HCT116 (cell line): ENCODE measurements at regions not wholly inside any gene's neighbourhood (a gene's known extent, or its start where the extent isn't known, plus 50 kb on each side); places are given as distances from the start of the nearest gene placed in this dataset.

Source experiments
- CTCF ChIP-seq, 3 experiments: fragments of 200-600 bp in 1 of 3; sonication (generic) in 1 of 3; IDR thresholded peaks in 2 of 3; conservative IDR thresholded peaks in 1 of 3; 2 replicates each; pipeline ENCODE4 v1.5.1; 2012 to 2017; ENCODE audit warnings: low read depth in 2 of 3, low read length in 2 of 3, antibody characterized with exemption in 1 of 3, borderline replicate concordance in 1 of 3, control low read depth in 1 of 3, mild to moderate bottlenecking in 1 of 3, mixed read lengths in 1 of 3, mixed run types in 1 of 3, moderate library complexity in 1 of 3; ENCODE audit not compliant: insufficient read depth in 1 of 3
- EZH2 ChIP-seq: fragments of 200-600 bp; sonication (generic); IDR thresholded peaks from 2 replicates; pipeline ENCODE4 v1.6.1; 2017; ENCODE audit warnings: antibody characterized with exemption, mixed run types
- FOSL1 ChIP-seq: IDR thresholded peaks from 2 replicates; pipeline ENCODE4 v1.6.1; 2012; ENCODE audit warnings: low read depth
- MAX ChIP-seq: IDR thresholded peaks from 2 replicates; pipeline ENCODE4 v1.6.1; 2012
- POLR2A ChIP-seq: IDR thresholded peaks from 2 replicates; pipeline ENCODE4 v1.7.0; 2011; ENCODE audit warnings: borderline replicate concordance; ENCODE audit not compliant: insufficient read depth, insufficient read length; ENCODE audit errors: extremely low read depth
- POLR2AphosphoS5 ChIP-seq: IDR thresholded peaks from 2 replicates; pipeline ENCODE4 v1.6.1; 2011; ENCODE audit warnings: mild to moderate bottlenecking, low read depth, low read length, moderate library complexity
- RAD21 ChIP-seq: IDR thresholded peaks from 2 replicates; pipeline ENCODE4 v1.6.1; 2012; ENCODE audit warnings: low read depth, mild to moderate bottlenecking
- SRF ChIP-seq: IDR thresholded peaks from 2 replicates; pipeline ENCODE4 v1.6.1; 2012; ENCODE audit warnings: low read depth
- YY1 ChIP-seq: IDR thresholded peaks from 2 replicates; pipeline ENCODE4 v1.6.1; 2011; ENCODE audit warnings: low read length, low read depth, moderate library complexity, mild to moderate bottlenecking; ENCODE audit not compliant: insufficient replicate concordance; ENCODE audit errors: extremely low read depth
- ZNF274 ChIP-seq: fragments of 200-500 bp; sonication (Bioruptor generic); IDR thresholded peaks from 2 replicates; pipeline ENCODE4 v1.6.1; 2014; ENCODE audit warnings: mild to moderate bottlenecking, low read depth, low read length, inconsistent platforms
- TF ChIP-seq, protein P1 (sequence below): IDR thresholded peaks from 2 replicates; pipeline ENCODE4 v1.6.1; 2012; ENCODE audit warnings: low read depth
- TF ChIP-seq, protein P2 (sequence below): IDR thresholded peaks from 2 replicates; pipeline ENCODE4 v1.6.1; 2012
- TF ChIP-seq, protein P3 (sequence below): IDR thresholded peaks from 2 replicates; pipeline ENCODE4 v1.6.1; 2011; ENCODE audit warnings: mild to moderate bottlenecking, low read length, moderate library complexity; ENCODE audit not compliant: insufficient replicate concordance; ENCODE audit errors: extremely low read depth

- TF ChIP-seq ZNF274, result no peak
- TF ChIP-seq CTCF (IDR thresholded peaks at IDR 0.05 in 2 of 3, conservative IDR thresholded peaks at IDR 0.05 in 1 of 3; ENCODE audit: borderline replicate concordance in 1 of 3, insufficient read depth in 1 of 3, low read depth in 2 of 3, low read length in 2 of 3), result no peak
- no peak for TF ChIP-seq YY1
- TF ChIP-seq, protein P1, sequence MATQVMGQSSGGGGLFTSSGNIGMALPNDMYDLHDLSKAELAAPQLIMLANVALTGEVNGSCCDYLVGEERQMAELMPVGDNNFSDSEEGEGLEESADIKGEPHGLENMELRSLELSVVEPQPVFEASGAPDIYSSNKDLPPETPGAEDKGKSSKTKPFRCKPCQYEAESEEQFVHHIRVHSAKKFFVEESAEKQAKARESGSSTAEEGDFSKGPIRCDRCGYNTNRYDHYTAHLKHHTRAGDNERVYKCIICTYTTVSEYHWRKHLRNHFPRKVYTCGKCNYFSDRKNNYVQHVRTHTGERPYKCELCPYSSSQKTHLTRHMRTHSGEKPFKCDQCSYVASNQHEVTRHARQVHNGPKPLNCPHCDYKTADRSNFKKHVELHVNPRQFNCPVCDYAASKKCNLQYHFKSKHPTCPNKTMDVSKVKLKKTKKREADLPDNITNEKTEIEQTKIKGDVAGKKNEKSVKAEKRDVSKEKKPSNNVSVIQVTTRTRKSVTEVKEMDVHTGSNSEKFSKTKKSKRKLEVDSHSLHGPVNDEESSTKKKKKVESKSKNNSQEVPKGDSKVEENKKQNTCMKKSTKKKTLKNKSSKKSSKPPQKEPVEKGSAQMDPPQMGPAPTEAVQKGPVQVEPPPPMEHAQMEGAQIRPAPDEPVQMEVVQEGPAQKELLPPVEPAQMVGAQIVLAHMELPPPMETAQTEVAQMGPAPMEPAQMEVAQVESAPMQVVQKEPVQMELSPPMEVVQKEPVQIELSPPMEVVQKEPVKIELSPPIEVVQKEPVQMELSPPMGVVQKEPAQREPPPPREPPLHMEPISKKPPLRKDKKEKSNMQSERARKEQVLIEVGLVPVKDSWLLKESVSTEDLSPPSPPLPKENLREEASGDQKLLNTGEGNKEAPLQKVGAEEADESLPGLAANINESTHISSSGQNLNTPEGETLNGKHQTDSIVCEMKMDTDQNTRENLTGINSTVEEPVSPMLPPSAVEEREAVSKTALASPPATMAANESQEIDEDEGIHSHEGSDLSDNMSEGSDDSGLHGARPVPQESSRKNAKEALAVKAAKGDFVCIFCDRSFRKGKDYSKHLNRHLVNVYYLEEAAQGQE, result no peak
- TF ChIP-seq POLR2A, result no peak
- no peak for TF ChIP-seq RAD21
- TF ChIP-seq SRF, result no peak
- no peak for TF ChIP-seq EZH2
- TF ChIP-seq, protein P2, sequence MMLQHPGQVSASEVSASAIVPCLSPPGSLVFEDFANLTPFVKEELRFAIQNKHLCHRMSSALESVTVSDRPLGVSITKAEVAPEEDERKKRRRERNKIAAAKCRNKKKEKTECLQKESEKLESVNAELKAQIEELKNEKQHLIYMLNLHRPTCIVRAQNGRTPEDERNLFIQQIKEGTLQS, result no peak
- no peak for TF ChIP-seq FOSL1
- TF ChIP-seq POLR2AphosphoS5, result no peak
- no peak for TF ChIP-seq MAX
- TF ChIP-seq, protein P3, sequence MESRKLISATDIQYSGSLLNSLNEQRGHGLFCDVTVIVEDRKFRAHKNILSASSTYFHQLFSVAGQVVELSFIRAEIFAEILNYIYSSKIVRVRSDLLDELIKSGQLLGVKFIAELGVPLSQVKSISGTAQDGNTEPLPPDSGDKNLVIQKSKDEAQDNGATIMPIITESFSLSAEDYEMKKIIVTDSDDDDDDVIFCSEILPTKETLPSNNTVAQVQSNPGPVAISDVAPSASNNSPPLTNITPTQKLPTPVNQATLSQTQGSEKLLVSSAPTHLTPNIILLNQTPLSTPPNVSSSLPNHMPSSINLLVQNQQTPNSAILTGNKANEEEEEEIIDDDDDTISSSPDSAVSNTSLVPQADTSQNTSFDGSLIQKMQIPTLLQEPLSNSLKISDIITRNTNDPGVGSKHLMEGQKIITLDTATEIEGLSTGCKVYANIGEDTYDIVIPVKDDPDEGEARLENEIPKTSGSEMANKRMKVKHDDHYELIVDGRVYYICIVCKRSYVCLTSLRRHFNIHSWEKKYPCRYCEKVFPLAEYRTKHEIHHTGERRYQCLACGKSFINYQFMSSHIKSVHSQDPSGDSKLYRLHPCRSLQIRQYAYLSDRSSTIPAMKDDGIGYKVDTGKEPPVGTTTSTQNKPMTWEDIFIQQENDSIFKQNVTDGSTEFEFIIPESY, result no peak
These were observed 191.6 kb upstream of the GSE1 start for GRCh38 chr16:85421338-85422195.
